Keratinocyte (primary cell): ENCODE measurements at regions not wholly inside any gene's neighbourhood (a gene's known extent, or its start where the extent isn't known, plus 50 kb on each side); places are given as distances from the start of the nearest gene placed in this dataset.

ENCODE experiments used
- DNase-seq: peaks from one replicate; pipeline ENCODE4 v3.0.0-alpha.2; 2011; ENCODE audit warnings: low read depth, missing footprints, low spot score
- FAIRE-seq: peaks from 2 replicates; lab custom pipeline; 2011; peaks lifted over from hg19 to GRCh38; lab: Jason Lieb, UNC
- H2AFZ ChIP-seq: 2 replicates; pipeline ENCODE4 v1.6.0; 2012; ENCODE audit warnings: low read length, control low read depth, inconsistent platforms; ENCODE audit not compliant: control insufficient read depth
- H3K27ac ChIP-seq: 2 replicates; pipeline ENCODE4 v1.5.1; 2011; ENCODE audit warnings: low read length; ENCODE audit not compliant: control insufficient read depth, insufficient read depth
- H3K27me3 ChIP-seq: 3 replicates; pipeline ENCODE4 v1.6.0; 2011; ENCODE audit warnings: low read length; ENCODE audit not compliant: control insufficient read depth, insufficient read depth; ENCODE audit errors: extremely low read depth
- H3K36me3 ChIP-seq, 2 experiments: 2 replicates in 1 of 2; 3 replicates in 1 of 2; pipeline ENCODE4 v1.5.1; 2011; ENCODE audit warnings: low read length in 2 of 2, mild to moderate bottlenecking in 1 of 2; ENCODE audit not compliant: control insufficient read depth in 2 of 2, insufficient read depth in 2 of 2; ENCODE audit errors: extremely low read depth in 1 of 2
- H3K4me1 ChIP-seq: 3 replicates; pipeline ENCODE4 v1.5.1; 2011; ENCODE audit warnings: low read length; ENCODE audit not compliant: control insufficient read depth, insufficient read depth; ENCODE audit errors: extremely low read depth
- H3K4me2 ChIP-seq: 3 replicates; pipeline ENCODE4 v1.6.0; 2011; ENCODE audit warnings: low read depth, low read length; ENCODE audit not compliant: control insufficient read depth, insufficient read depth; ENCODE audit errors: extremely low read depth
- H3K4me3 ChIP-seq, 3 experiments: fragments of 200-600 bp in 1 of 3; sonication (generic) in 1 of 3; 2 replicates in 2 of 3; 3 replicates in 1 of 3; pipeline ENCODE4 v1.5.1; 2011 to 2016; ENCODE audit warnings: low read length in 3 of 3, mild to moderate bottlenecking in 3 of 3, control low read depth in 2 of 3, inconsistent platforms in 1 of 3, low read depth in 1 of 3, mixed read lengths in 1 of 3, mixed run types in 1 of 3, moderate library complexity in 1 of 3; ENCODE audit not compliant: control insufficient read depth in 2 of 3, insufficient read depth in 2 of 3; ENCODE audit errors: extremely low read depth in 1 of 3
- H3K79me2 ChIP-seq: 2 replicates; pipeline ENCODE4 v1.6.0; 2012; ENCODE audit warnings: low read length; ENCODE audit not compliant: control insufficient read depth, insufficient read depth
- H3K9ac ChIP-seq: 3 replicates; pipeline ENCODE4 v1.6.0; 2011; ENCODE audit warnings: low read length; ENCODE audit not compliant: control insufficient read depth, insufficient read depth; ENCODE audit errors: extremely low read depth
- H3K9me1 ChIP-seq: 3 replicates; pipeline ENCODE4 v1.6.0; 2011; ENCODE audit warnings: low read length; ENCODE audit not compliant: control insufficient read depth, insufficient read depth; ENCODE audit errors: extremely low read depth
- H3K9me3 ChIP-seq: 2 replicates; pipeline ENCODE4 v1.5.1; 2012; ENCODE audit warnings: low read depth, low read length; ENCODE audit not compliant: control insufficient read depth
- H4K20me1 ChIP-seq: 3 replicates; pipeline ENCODE4 v1.6.0; 2011; ENCODE audit warnings: low read length; ENCODE audit not compliant: control insufficient read depth, insufficient read depth; ENCODE audit errors: extremely low read depth
- EZH2 ChIP-seq: IDR thresholded peaks from one replicate; pipeline ENCODE4 v1.6.1; 2012; ENCODE audit warnings: inconsistent platforms, mild to moderate bottlenecking, low read length, moderate library complexity
- dilution Hi-C: fragments of 300-500 bp; cut with MboI; formaldehyde crosslinking; loops from one replicate; pipeline ENCODE4 v1.7.0; 2020; ENCODE audit warnings: low sequenced_read_pairs; ENCODE audit not compliant: extremely low pct_ligation_motif_present
- TF ChIP-seq, protein P1 (sequence below), 3 experiments: IDR thresholded peaks in 1 of 3; conservative IDR thresholded peaks in 1 of 3; optimal IDR thresholded peaks in 1 of 3; 2 replicates in 2 of 3; 3 replicates in 1 of 3; pipeline versions ENCODE3 to v1.5.1; 2011; ENCODE audit warnings: low read length in 3 of 3, mild to moderate bottlenecking in 3 of 3, moderate library complexity in 2 of 3, control low read depth in 1 of 3, inconsistent platforms in 1 of 3; ENCODE audit not compliant: insufficient read depth in 2 of 3; ENCODE audit errors: extremely low read depth in 1 of 3

DNA sequence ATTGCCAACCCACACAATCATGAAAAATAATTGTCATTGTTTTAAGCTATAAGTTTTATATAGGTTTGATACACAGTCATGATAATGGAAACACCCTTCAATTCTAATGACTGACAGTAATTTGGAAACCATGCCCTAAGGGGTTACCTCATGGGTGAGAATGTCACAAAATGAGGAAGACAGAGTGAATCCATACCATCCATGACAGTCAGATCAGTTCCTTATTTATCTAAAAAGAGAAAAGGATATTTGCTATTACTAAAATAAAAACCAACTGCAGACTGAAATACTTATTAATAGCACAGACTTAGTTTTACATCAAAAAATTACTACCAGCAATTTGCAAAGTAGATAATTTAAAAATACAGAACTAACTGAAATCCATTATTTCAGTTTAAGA is 437.8 kb downstream of the UTRN start:
- H3K9ac ChIP-seq = no peak overlapping the region
- H3K27me3 ChIP-seq = no peaks in the 10 kb centered on the region
- H3K9me1 ChIP-seq = no peaks in the 10 kb centered on the region
- no peak for FAIRE-seq
- no peak for DNase-seq
- no peaks in the 10 kb centered on the region for H4K20me1 ChIP-seq
- no peaks in the 10 kb centered on the region for H3K9me3 ChIP-seq
- H3K79me2 ChIP-seq = no peaks in the 10 kb centered on the region
- no peak for TF ChIP-seq EZH2
- TF ChIP-seq, protein P1, sequence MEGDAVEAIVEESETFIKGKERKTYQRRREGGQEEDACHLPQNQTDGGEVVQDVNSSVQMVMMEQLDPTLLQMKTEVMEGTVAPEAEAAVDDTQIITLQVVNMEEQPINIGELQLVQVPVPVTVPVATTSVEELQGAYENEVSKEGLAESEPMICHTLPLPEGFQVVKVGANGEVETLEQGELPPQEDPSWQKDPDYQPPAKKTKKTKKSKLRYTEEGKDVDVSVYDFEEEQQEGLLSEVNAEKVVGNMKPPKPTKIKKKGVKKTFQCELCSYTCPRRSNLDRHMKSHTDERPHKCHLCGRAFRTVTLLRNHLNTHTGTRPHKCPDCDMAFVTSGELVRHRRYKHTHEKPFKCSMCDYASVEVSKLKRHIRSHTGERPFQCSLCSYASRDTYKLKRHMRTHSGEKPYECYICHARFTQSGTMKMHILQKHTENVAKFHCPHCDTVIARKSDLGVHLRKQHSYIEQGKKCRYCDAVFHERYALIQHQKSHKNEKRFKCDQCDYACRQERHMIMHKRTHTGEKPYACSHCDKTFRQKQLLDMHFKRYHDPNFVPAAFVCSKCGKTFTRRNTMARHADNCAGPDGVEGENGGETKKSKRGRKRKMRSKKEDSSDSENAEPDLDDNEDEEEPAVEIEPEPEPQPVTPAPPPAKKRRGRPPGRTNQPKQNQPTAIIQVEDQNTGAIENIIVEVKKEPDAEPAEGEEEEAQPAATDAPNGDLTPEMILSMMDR (optimal IDR thresholded peaks at IDR 0.05 in 1 of 3, IDR thresholded peaks at IDR 0.05 in 1 of 3, conservative IDR thresholded peaks at IDR 0.05 in 1 of 3; ENCODE audit: extremely low read depth in 1 of 3, insufficient read depth in 2 of 3, low read length in 3 of 3) = no peak
- dilution Hi-C loops = no loop called here
- H3K27ac ChIP-seq = no peak overlapping the region
- H2AFZ ChIP-seq = no peak overlapping the region
- no peaks in the 10 kb centered on the region for H3K36me3 ChIP-seq
- peaks cover 20% of the 10 kb centered on the region for H3K4me1 ChIP-seq
- no peak overlapping the region for H3K4me3 ChIP-seq
- H3K4me2 ChIP-seq = no peak overlapping the region

DNA sequence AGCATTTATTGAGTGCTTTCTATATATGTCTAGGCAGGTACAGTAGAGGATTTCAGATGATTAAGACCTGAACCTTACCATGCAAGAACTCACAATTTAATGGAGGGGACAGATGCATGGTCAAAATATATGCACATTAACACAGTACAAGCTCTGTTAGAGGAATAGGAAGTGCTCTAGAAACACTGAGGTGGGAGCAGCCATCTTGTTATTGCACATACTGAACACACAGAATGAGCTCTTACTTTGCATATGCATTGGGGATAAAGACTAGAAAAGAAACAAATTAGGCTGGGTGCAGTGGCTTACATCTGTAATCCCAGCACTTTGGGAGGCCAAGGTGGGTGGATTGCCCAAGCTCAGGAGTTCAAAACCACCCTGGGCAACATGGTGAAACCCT is 438.3 kb downstream of the UTRN start:
- no peaks in the 10 kb centered on the region for H3K36me3 ChIP-seq
- H3K79me2 ChIP-seq = no peaks in the 10 kb centered on the region
- H3K4me1 ChIP-seq = peaks cover 16% of the 10 kb centered on the region
- no peak overlapping the region for H3K27ac ChIP-seq
- dilution Hi-C loops = no loop called here
- no peak overlapping the region for H3K4me2 ChIP-seq
- no peaks in the 10 kb centered on the region for H4K20me1 ChIP-seq
- TF ChIP-seq, protein P1 (optimal IDR thresholded peaks at IDR 0.05 in 1 of 3, IDR thresholded peaks at IDR 0.05 in 1 of 3, conservative IDR thresholded peaks at IDR 0.05 in 1 of 3; ENCODE audit: extremely low read depth in 1 of 3, insufficient read depth in 2 of 3, low read length in 3 of 3) = no peak
- TF ChIP-seq EZH2 = no peak
- H3K27me3 ChIP-seq = no peaks in the 10 kb centered on the region
- no peak for FAIRE-seq
- no peaks in the 10 kb centered on the region for H3K9me3 ChIP-seq
- no peak overlapping the region for H3K9ac ChIP-seq
- H3K9me1 ChIP-seq = no peaks in the 10 kb centered on the region
- H2AFZ ChIP-seq = no peak overlapping the region
- no peak for DNase-seq
- no peak overlapping the region for H3K4me3 ChIP-seq
